HepG2 (cell line): ENCODE measurements at regions not wholly inside any gene's neighbourhood (a gene's known extent, or its start where the extent isn't known, plus 50 kb on each side); places are given as distances from the start of the nearest gene placed in this dataset.

Source experiments
- ATAC-seq: fragments of 200-7000 bp; cut with Tn5 transposase; 3 replicates; pipeline ENCODE4 v1.9.1; 2020; ENCODE audit warnings: mild to moderate bottlenecking, moderate library complexity
- BruUV-seq: library from RNA; stranded (reverse); fragments of 400-500 nt; replicated peaks from 2 replicates; lab custom pipeline; 2021; lab: Mats Ljungman, UMichigan
- CTCF ChIA-PET: fragments of 300-600 bp; formaldehyde crosslinking; extraction: SDS; loops from one replicate; lab custom pipeline; 2021; ENCODE audit warnings: low total read pairs, inconsistent platforms, low intra/inter-chr PET ratio; lab: Yijun Ruan, JAX
- POLR2A ChIA-PET: fragments of 350-600 bp; sonication (Branson Sonifier 250); formaldehyde crosslinking; loops from one replicate; lab custom pipeline; 2020; ENCODE audit warnings: antibody characterized with exemption, inconsistent platforms; lab: Yijun Ruan, JAX
- DNase-seq: peaks from one replicate; pipeline ENCODE4 v3.0.0-alpha.2; 2015; ENCODE audit warnings: low spot score
- FAIRE-seq: peaks from 3 replicates; lab custom pipeline; 2011; peaks lifted over from hg19 to GRCh38; lab: Jason Lieb, UNC
- H2AFZ ChIP-seq: one replicate; pipeline ENCODE4 v1.6.1; 2011; ENCODE audit warnings: low read length, inconsistent platforms
- H3K27ac ChIP-seq: fragments of 300-600 bp; 3 replicates; pipeline ENCODE4 v1.8.0; 2011; ENCODE audit warnings: mixed run types, mild to moderate bottlenecking, mixed read lengths, low read length, inconsistent platforms; ENCODE audit not compliant: insufficient read depth; ENCODE audit errors: extremely low read length
- H3K27me3 ChIP-seq, 2 experiments: fragments of 200-600 bp in 1 of 2; 2 replicates in 1 of 2; 3 replicates in 1 of 2; pipeline versions ENCODE4 v1.6.0 to v1.8.0; 2011; ENCODE audit warnings: low read length in 2 of 2, mild to moderate bottlenecking in 2 of 2, moderate library complexity in 2 of 2, inconsistent platforms in 1 of 2; ENCODE audit not compliant: insufficient read depth in 2 of 2, control insufficient read depth in 1 of 2
- H3K36me3 ChIP-seq, 2 experiments: fragments of 200-600 bp in 1 of 2; replicated peaks in 1 of 2; 2 replicates in 1 of 2; 3 replicates in 1 of 2; pipeline versions ENCODE4 v1.5.1 to v1.8.0; 2011; ENCODE audit warnings: low read length in 2 of 2, inconsistent platforms in 1 of 2; ENCODE audit not compliant: insufficient read depth in 2 of 2, control insufficient read depth in 1 of 2
- H3K4me1 ChIP-seq: 2 replicates; pipeline ENCODE4 v1.5.1; 2012; ENCODE audit warnings: low read length, inconsistent platforms; ENCODE audit not compliant: insufficient read depth
- H3K4me2 ChIP-seq: 2 replicates; pipeline ENCODE4 v1.6.0; 2011; ENCODE audit warnings: low read depth, low read length, inconsistent platforms
- H3K4me3 ChIP-seq, 3 experiments: fragments of 200-600 bp in 1 of 3; sonication (generic), shearing (Covaris generic) in 1 of 3; replicated peaks in 1 of 3; 2 replicates each; pipeline ENCODE4 v1.5.1; 2011 to 2016; ENCODE audit warnings: low read length in 3 of 3, inconsistent platforms in 2 of 3, low read depth in 2 of 3, mild to moderate bottlenecking in 2 of 3, control low read depth in 1 of 3, mixed read lengths in 1 of 3; ENCODE audit not compliant: insufficient read depth in 1 of 3
- H3K79me2 ChIP-seq: one replicate; pipeline ENCODE4 v1.6.1; 2011; ENCODE audit warnings: low read length, inconsistent platforms; ENCODE audit not compliant: insufficient read depth
- H3K9ac ChIP-seq: 2 replicates; pipeline ENCODE4 v1.6.0; 2011; ENCODE audit warnings: mild to moderate bottlenecking, low read depth, low read length, inconsistent platforms; ENCODE audit not compliant: insufficient read depth
- H3K9me3 ChIP-seq: 2 replicates; pipeline ENCODE4 v1.5.1; 2012; ENCODE audit warnings: mild to moderate bottlenecking, low read length
- H4K20me1 ChIP-seq: 2 replicates; pipeline ENCODE4 v1.6.0; 2011; ENCODE audit warnings: inconsistent platforms, mild to moderate bottlenecking, low read length, moderate library complexity; ENCODE audit not compliant: insufficient read depth
- BHLHE40 ChIP-seq: IDR thresholded peaks from 2 replicates; pipeline ENCODE4 v1.6.1; 2011; ENCODE audit warnings: low read length, improper control_type of control experiment
- CHD2 ChIP-seq: IDR thresholded peaks from 2 replicates; pipeline ENCODE4 v1.6.1; 2011; ENCODE audit warnings: low read depth, low read length, improper control_type of control experiment
- GABPB1 ChIP-seq: IDR thresholded peaks from 2 replicates; pipeline ENCODE4 v1.6.1; 2016; ENCODE audit warnings: mild to moderate bottlenecking, missing genetic modification reagents, moderate library complexity, missing compliant biosample characterization
- NFYC ChIP-seq: IDR thresholded peaks from 2 replicates; pipeline ENCODE4 v1.6.1; 2016; ENCODE audit warnings: missing genetic modification reagents, missing compliant biosample characterization
- SP2 ChIP-seq: sonication (generic); formaldehyde crosslinking; IDR thresholded peaks from 2 replicates; pipeline ENCODE4 v1.5.1; 2020; ENCODE audit warnings: mild to moderate bottlenecking, missing genetic modification reagents
- ZNF558 ChIP-seq: sonication (generic); formaldehyde crosslinking; IDR thresholded peaks from 2 replicates; pipeline ENCODE4 v1.9.0; 2022; ENCODE audit warnings: mild to moderate bottlenecking, missing genetic modification reagents, borderline replicate concordance
- ZNF768 ChIP-seq: sonication (generic); formaldehyde crosslinking; IDR thresholded peaks from 2 replicates; pipeline ENCODE4 v1.4.0; 2020; ENCODE audit warnings: missing genetic modification reagents
- WGBS: methylation state at CpG from one replicate; pipeline ENCODE4 v1.1.6; 2017; ENCODE audit warnings: low lambda C conversion rate; 5-methylcytosine and 5-hydroxymethylcytosine counted together
- in situ Hi-C: cut with HindIII; loops from 2 replicates; pipeline ENCODE4 v1.10.0; 2017; ENCODE audit warnings: low pct_unique_long_range_greater_than_20kb; ENCODE audit not compliant: extremely low pct_ligation_motif_present
- intact Hi-C: fragments of 100-400 bp; cut with micrococcal nuclease; formaldehyde crosslinking; loops from one replicate; pipeline ENCODE4 v1.10.0; 2022; ENCODE audit not compliant: unreplicated experiment

DNA sequence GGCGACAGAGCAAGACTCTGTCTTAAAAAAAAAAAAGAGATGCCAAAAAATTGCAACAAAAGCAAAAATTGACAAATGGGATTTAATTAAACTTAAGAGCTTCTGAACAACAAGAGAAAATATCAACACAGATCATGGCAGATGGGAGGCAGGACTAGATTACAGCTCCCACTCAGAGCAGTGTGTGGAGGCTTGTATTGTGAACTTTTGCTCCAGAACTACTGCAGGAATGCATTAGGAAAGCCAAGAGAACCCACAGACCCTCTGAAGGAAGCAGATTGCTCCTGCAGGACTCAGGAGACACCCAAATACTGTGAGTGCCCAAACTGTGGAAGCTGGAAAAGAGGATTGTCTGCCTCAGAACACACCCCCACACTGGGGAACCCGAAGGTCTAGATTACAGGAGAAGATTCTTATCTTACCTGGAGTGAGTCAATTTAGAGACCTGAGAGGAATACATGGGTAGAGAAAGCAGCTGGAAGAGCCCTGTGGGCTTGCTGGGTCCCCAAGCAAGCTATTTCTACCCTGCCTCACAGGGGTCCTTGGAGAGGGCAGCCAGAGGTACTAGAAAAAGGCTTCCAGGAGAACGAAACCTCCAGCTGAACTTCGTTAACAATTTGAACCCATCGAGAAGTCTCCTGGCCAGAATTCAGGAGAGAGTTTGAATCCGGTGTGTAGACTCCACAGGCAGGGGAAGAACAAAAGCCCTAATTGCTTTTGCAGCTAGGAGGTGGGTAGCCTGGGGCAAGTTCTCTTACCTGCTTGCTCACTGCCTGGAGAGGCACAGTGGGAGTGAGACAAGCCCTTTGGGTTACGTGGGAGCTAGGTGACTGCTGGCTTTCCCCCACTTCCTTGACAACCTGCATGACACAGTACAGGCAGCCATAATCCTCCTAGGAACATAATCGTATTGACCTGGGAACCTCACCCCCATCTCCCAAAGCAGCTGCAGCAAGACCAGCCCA lies 593.4 kb upstream of the RGMB start:
- 0% methylated on average over 7 of the region's 8 CpGs for WGBS
- DNase-seq = no peak
- no peak overlapping the region for H3K27ac ChIP-seq
- no peak for FAIRE-seq
- no peak for TF ChIP-seq BHLHE40
- no peak for TF ChIP-seq ZNF558 (CRISPR knock-in tag)
- TF ChIP-seq GABPB1 (CRISPR knock-in tag) = no peak
- ChIA-PET CTCF (no interaction called here), POLR2A (no interaction called here)
- H3K4me3 ChIP-seq = no peak overlapping the region
- no peak overlapping the region for H3K4me2 ChIP-seq
- intact Hi-C loops (no loop called here), in situ Hi-C loops (no loop called here)
- ATAC-seq = no peak
- H3K4me1 ChIP-seq = no peaks in the 10 kb centered on the region
- H3K9me3 ChIP-seq = peaks cover 6% of the 10 kb centered on the region; the same call in 1 of the 2 replicates
- no peak overlapping the region for H2AFZ ChIP-seq
- no peaks in the 10 kb centered on the region for H4K20me1 ChIP-seq
- H3K79me2 ChIP-seq = no peaks in the 10 kb centered on the region
- H3K36me3 ChIP-seq = no peaks in the 10 kb centered on the region
- BruUV-seq = no TSS peak
- H3K27me3 ChIP-seq = no peaks in the 10 kb centered on the region
- no peak overlapping the region for H3K9ac ChIP-seq

DNA sequence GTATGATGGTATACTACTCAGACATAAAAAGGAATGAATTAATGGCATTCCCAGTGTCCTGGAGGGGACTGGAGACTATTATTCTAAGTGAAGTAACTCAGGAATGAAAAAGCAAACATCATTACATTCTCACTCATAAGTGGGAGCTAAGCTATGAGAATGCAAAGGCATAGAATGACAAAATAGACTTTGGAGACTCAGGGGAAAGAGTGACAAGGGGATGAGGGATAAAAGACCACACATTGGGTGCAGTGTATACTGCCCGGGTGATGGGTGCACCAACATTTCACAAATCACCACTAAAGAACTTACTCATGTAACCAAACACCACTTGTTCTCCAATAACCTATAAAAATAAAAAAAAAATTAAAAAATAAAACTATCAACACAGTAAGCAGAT lies 587.3 kb upstream of the RGMB start:
- CTCF ChIA-PET = no interaction called here
- POLR2A ChIA-PET = no interaction called here
- Histone ChIP-seq H2AFZ (no peak overlapping the region), H3K36me3 (no peaks in the 10 kb centered on the region), H3K4me3 (no peak overlapping the region), H3K27me3 (no peaks in the 10 kb centered on the region), H4K20me1 (no peaks in the 10 kb centered on the region), H3K9me3 (peaks cover 6% of the 10 kb centered on the region; the same call in 1 of the 2 replicates), H3K79me2 (no peaks in the 10 kb centered on the region), H3K4me1 (no peaks in the 10 kb centered on the region), H3K27ac (no peak overlapping the region)
- no peak for ATAC-seq
- no peak for DNase-seq
- BruUV-seq = no TSS peak
- FAIRE-seq = no peak
- in situ Hi-C loops = no loop called here
- TF ChIP-seq CHD2 (no peak), ZNF768 (no peak), NFYC (CRISPR knock-in tag) (no peak), SP2 (CRISPR knock-in tag) (no peak)
- TF ChIP-seq, all 625 proteins: peak for 0
- WGBS = 4% methylated on average over 1 of the region's 1 CpG
- Histone ChIP-seq H3K9ac (no peak overlapping the region), H3K4me2 (no peak overlapping the region)
- intact Hi-C loops = no loop called here
